ENCODE measurements at regions not wholly inside any gene's neighbourhood (a gene's known extent, or its start where the extent isn't known, plus 50 kb on each side); places are given as distances from the start of the nearest gene placed in this dataset.

DNA sequence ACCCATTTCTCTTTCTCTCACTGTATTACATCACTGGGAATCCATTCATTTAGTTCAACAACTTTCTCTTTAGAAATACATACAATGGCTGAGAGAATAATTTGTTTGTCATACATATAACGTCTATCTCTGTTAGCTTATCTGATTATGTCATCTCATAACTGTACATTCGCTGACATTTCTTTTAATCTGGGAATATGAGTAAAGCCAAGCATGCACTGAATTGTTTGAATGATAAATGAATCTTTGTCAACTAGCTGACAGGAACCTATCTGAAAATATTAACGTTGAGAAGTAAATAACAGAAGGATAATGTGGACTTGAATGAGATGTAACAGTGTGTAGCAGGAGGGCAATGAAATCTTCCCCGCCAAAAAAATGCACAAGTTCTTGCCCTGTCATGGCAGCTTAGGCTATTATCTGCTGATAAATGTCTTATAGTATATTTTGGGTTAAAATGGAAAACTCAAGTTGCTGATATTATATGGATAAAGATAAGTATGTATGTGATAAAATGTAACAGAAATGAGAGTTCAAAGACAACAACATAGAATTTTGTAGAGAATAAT lies 581.2 kb upstream of the ADGRB3 start:
- no peak overlapping the region for H3K27ac ChIP-seq
- TF ChIP-seq ZFX (IDR thresholded peaks at IDR 0.05; ENCODE audit: borderline replicate concordance) (no peak), CTCF (IDR thresholded peaks at IDR 0.05) (no peak)

- no peak for TF ChIP-seq ZFX (IDR thresholded peaks at IDR 0.05; ENCODE audit: borderline replicate concordance)
- no peak for TF ChIP-seq CTCF (IDR thresholded peaks at IDR 0.05)
- H3K27ac ChIP-seq: no peak overlapping the region
Observed at GRCh38 chr6:68052234-68052633, 582.8 kb upstream of the ADGRB3 start.

DNA sequence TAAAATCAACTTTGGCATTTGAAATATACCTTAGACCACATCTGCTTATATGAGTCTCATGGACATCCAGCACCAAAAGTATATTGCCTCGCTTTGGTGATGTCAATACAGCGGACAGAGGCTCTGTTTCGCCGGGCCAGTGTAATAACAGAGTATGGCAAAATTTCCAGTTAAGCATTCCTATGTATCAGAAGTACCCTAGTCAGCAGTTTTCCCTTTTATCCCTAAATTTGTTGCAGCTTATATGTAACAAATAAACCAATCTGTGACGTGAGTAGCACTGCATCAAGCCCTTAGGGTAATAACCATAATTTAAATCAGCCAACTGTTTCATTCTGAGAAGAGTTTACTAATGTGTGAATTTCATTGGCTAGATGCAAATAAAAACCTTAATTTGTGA lies 585.5 kb upstream of the ADGRB3 start:
- H3K27ac ChIP-seq: no peak overlapping the region
- no peak for TF ChIP-seq CTCF (IDR thresholded peaks at IDR 0.05)
- no peak for TF ChIP-seq ZFX (IDR thresholded peaks at IDR 0.05; ENCODE audit: borderline replicate concordance)

DNA sequence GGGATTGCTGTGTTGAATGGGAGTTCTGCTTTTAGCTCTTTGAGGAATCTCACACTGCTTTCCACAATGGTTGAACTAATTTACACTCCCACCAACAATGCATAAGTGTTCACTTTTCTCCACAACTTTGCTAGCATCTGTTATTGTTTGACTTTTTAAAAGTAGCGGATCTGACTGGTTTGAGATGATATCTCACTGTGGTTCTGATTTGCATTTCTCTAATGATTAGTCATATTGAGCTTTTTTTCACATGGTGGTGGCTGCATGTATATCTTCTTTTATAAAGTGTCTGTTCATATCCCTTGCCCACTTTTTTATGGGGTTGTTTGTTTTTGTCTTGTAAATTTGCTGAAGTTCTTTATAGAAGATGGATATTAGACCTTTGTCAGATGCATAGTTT lies 588.3 kb upstream of the ADGRB3 start:
- H3K27ac ChIP-seq: no peak overlapping the region
- TF ChIP-seq ZFX (IDR thresholded peaks at IDR 0.05; ENCODE audit: borderline replicate concordance) (no peak), CTCF (IDR thresholded peaks at IDR 0.05) (no peak)

DNA sequence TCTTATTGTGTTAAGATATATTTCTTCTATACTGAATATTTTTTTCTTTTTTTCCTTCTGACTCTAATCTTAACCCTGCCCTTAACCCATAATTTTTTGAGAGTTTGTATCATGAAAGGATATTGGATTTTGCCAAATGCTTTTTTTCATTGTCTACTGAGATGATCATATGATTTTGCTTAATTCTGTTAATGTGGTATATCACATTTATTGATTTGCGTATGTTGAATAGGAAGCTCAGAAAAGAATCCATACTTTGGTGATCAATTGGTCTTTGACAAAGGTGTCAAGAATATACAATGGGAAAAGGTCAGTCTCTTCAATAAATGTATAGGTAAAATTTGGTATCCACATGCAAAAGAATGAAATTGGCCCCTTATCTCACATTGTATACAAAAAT lies 588.8 kb upstream of the ADGRB3 start:
- TF ChIP-seq ZFX (IDR thresholded peaks at IDR 0.05; ENCODE audit: borderline replicate concordance) (no peak), CTCF (IDR thresholded peaks at IDR 0.05) (no peak)
- H3K27ac ChIP-seq: no peak overlapping the region

DNA sequence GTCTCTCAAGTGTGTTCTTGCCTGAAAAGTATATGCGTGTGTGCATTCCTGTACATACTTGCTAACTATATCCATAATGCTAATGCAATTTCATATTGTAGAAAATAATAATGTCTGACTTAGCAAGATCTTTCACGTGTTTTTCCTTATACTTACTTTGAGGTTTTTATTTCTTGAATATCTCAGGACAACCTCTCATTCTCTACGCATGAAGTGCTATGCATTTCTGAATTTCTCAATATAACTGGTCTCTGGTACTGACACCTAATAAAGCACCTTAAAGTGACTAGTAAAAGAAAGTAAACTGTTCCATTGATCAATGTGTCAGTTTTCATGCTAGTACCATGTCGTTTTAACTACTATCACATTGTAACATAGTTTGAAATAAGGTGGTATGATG lies 589.9 kb upstream of the ADGRB3 start:
- no peak overlapping the region for H3K27ac ChIP-seq
- TF ChIP-seq ZFX (IDR thresholded peaks at IDR 0.05; ENCODE audit: borderline replicate concordance) (no peak), CTCF (IDR thresholded peaks at IDR 0.05) (no peak)

GRCh38 chr6:68044264-68044663 lies 590.8 kb upstream of the ADGRB3 start:
- no peak overlapping the region for H3K27ac ChIP-seq
- TF ChIP-seq ZFX (IDR thresholded peaks at IDR 0.05; ENCODE audit: borderline replicate concordance) (no peak), CTCF (IDR thresholded peaks at IDR 0.05) (no peak)
